HCT116 (cell line): ENCODE measurements at regions not wholly inside any gene's neighbourhood (a gene's known extent, or its start where the extent isn't known, plus 50 kb on each side); places are given as distances from the start of the nearest gene placed in this dataset.
"Not testable (repeated sequence)": the region's sequence is repeated elsewhere in the genome, so short reads cannot be mapped to it uniquely, and the experiment has no call there.

Experiments
- CTCF ChIP-seq, 3 experiments: fragments of 200-600 bp in 1 of 3; sonication (generic) in 1 of 3; IDR thresholded peaks in 2 of 3; conservative IDR thresholded peaks in 1 of 3; 2 replicates each; pipeline ENCODE4 v1.5.1; 2012 to 2017; ENCODE audit warnings: low read depth in 2 of 3, low read length in 2 of 3, antibody characterized with exemption in 1 of 3, borderline replicate concordance in 1 of 3, control low read depth in 1 of 3, mild to moderate bottlenecking in 1 of 3, mixed read lengths in 1 of 3, mixed run types in 1 of 3, moderate library complexity in 1 of 3; ENCODE audit not compliant: insufficient read depth in 1 of 3
- EZH2phosphoT487 ChIP-seq: fragments of 200-600 bp; IDR thresholded peaks from 2 replicates; pipeline ENCODE4 v1.6.1; 2018; ENCODE audit warnings: antibody characterized with exemption, borderline replicate concordance
- MAX ChIP-seq: IDR thresholded peaks from 2 replicates; pipeline ENCODE4 v1.6.1; 2012
- POLR2A ChIP-seq: IDR thresholded peaks from 2 replicates; pipeline ENCODE4 v1.7.0; 2011; ENCODE audit warnings: borderline replicate concordance; ENCODE audit not compliant: insufficient read depth, insufficient read length; ENCODE audit errors: extremely low read depth
- POLR2AphosphoS5 ChIP-seq: IDR thresholded peaks from 2 replicates; pipeline ENCODE4 v1.6.1; 2011; ENCODE audit warnings: mild to moderate bottlenecking, low read depth, low read length, moderate library complexity
- RAD21 ChIP-seq: IDR thresholded peaks from 2 replicates; pipeline ENCODE4 v1.6.1; 2012; ENCODE audit warnings: low read depth, mild to moderate bottlenecking
- REST ChIP-seq: IDR thresholded peaks from 2 replicates; pipeline ENCODE4 v1.6.1; 2012; ENCODE audit warnings: low read depth
- SIN3A ChIP-seq: IDR thresholded peaks from 2 replicates; pipeline ENCODE4 v1.6.1; 2012; ENCODE audit warnings: low read depth
- SRF ChIP-seq: IDR thresholded peaks from 2 replicates; pipeline ENCODE4 v1.6.1; 2012; ENCODE audit warnings: low read depth
- ZNF274 ChIP-seq: fragments of 200-500 bp; sonication (Bioruptor generic); IDR thresholded peaks from 2 replicates; pipeline ENCODE4 v1.6.1; 2014; ENCODE audit warnings: mild to moderate bottlenecking, low read depth, low read length, inconsistent platforms

- not testable (repeated sequence) for TF ChIP-seq REST; MAX; CTCF (IDR thresholded peaks at IDR 0.05 in 2 of 3, conservative IDR thresholded peaks at IDR 0.05 in 1 of 3; ENCODE audit: borderline replicate concordance in 1 of 3, insufficient read depth in 1 of 3, low read depth in 2 of 3, low read length in 2 of 3); EZH2phosphoT487; POLR2AphosphoS5; RAD21; ZNF274; POLR2A; SRF; SIN3A
Measured at GRCh38 chr1:112160214-112160613, 170.7 kb upstream of the KCND3 start.
